ENCODE measurements at regions not wholly inside any gene's neighbourhood (a gene's known extent, or its start where the extent isn't known, plus 50 kb on each side); places are given as distances from the start of the nearest gene placed in this dataset.
"Not testable (repeated sequence)": the region's sequence is repeated elsewhere in the genome, so short reads cannot be mapped to it uniquely, and the experiment has no call there.

DNA sequence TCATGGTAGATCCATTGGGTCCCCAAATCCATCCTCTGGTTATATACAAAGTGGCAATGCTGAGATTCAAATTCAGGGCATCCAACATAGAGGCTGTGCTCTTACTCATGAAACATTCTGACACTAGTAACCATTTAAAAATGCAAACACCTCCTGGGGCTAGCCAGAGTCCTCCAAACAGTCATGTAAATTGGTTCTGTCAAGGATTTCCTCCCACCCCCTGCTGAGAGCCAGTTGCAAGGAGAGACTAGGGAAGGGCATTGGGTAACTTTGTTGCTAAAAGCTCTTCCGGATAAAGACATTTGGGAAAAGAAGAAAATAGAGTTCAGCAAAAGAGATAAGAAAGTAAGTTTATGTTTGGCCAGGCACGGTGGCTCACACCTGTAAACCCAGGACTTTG lies 58.3 kb downstream of the ART5 start:
- H3K4me3 Mint-ChIP-seq; H3K4me1 Mint-ChIP-seq; ATAC-seq (ENCODE audit: low read depth); H3K9me3 Mint-ChIP-seq; H3K36me3 Mint-ChIP-seq; H3K27ac Mint-ChIP-seq; DNase-seq (ENCODE audit: low spot score in 2 of 2): not testable (repeated sequence)
- peaks cover 24% of the 10 kb centered on the region for H3K27me3 Mint-ChIP-seq

- ATAC-seq (ENCODE audit: low read depth); H3K4me1 Mint-ChIP-seq; H3K27ac Mint-ChIP-seq; H3K9me3 Mint-ChIP-seq; H3K36me3 Mint-ChIP-seq; DNase-seq (ENCODE audit: low spot score in 2 of 2): not testable (repeated sequence)
- H3K27me3 Mint-ChIP-seq, result peaks cover 26% of the 10 kb centered on the region
- peak overlapping the region; percentile 71 for H3K4me3 Mint-ChIP-seq
Observed at GRCh38 chr11:3581389-3581725, 60.4 kb downstream of the ART5 start.

DNA sequence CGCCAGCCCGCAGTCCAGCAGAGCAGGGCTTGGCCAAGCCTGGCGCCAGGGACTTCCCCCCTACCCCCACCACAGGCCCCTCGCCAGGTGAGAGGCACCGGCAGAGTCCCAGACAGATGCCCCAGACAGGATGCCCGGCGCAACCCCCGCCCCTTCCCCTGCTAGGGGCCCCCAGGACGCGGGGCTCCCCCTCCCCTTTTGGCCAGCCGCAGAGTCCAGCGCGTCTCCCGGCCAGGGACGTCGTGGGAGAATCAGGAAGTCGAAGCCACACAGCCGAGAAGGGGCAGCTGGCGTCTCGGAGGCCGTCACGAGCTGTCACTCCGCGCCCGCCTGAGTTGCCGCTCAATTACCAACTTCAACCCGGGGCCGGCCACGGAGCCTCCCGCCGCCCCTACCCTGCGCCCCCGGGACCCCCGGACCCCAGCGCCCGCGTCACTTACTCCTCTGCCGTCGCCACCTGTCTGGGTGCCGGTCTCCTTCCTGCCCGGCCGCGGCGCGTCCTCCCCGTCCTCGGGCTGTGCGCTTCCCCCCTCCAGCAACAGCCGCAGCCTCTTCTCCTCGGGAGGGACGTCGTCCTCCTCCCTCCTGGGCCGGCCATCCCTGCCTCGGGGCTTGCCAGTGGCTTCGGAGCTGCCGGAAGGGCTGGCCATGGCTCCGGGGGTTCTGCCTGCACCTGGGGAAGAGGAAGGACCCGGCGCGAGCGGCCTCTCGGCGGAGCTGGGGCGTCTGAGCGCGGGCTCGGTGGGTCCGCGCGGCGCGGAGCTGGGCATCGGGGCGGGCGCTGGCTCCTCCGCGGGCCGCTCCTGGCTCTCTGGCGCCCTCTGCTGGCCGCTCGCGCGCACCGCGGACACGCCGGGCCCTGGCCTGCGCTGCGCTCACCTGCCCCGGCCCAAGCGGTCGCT lies 61.1 kb downstream of the ART5 start:
- ATAC-seq (ENCODE audit: low read depth), result peak; percentile 44
- Mint-ChIP-seq H3K4me3 (peak overlapping the region; percentile 58), H3K27me3 (peaks cover 29% of the 10 kb centered on the region)
- DNase-seq (ENCODE audit: low spot score in 2 of 2), result peak; percentile 62 to 75
- H3K27ac Mint-ChIP-seq, H3K9me3 Mint-ChIP-seq, H3K4me1 Mint-ChIP-seq, H3K36me3 Mint-ChIP-seq: not testable (repeated sequence)

- H3K9me3 Mint-ChIP-seq; H3K27ac Mint-ChIP-seq; H3K36me3 Mint-ChIP-seq; H3K4me1 Mint-ChIP-seq; ATAC-seq (ENCODE audit: low read depth); DNase-seq (ENCODE audit: low spot score in 2 of 2): not testable (repeated sequence)
- H3K4me3 Mint-ChIP-seq, result peak overlapping the region; percentile 67
- H3K27me3 Mint-ChIP-seq, result peaks cover 31% of the 10 kb centered on the region
Observed at GRCh38 chr11:3579600-3580459, 62.0 kb downstream of the ART5 start.

DNA sequence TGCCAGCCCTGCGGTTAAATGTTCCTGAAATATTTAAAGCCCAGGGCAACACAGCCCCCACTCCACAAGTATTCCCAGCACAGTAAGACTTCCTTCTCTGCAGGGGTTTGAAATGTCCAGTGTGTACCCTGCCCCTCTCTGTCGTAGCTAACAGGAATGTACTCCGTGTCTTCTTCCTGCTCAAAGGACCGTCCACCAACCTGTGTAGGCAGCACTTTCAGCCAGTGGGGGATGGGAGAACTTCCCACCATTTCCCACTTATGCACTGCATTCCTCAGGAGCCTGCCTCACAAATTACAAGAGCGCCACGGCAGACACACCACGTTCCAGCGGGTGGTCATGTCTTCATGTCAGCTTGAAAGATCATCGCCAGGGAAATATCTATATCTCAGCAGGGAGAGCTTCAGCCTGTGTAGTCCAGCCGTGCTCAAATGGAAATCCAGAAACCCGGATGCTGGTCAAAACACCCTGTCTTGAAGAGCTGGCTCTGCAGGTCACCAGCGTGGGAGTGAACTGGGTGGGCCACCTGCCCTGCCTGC lies 65.7 kb downstream of the ART5 start:
- not testable (repeated sequence) for DNase-seq (ENCODE audit: low spot score in 2 of 2); H3K4me1 Mint-ChIP-seq; ATAC-seq (ENCODE audit: low read depth); H3K4me3 Mint-ChIP-seq; H3K27ac Mint-ChIP-seq; H3K9me3 Mint-ChIP-seq; H3K36me3 Mint-ChIP-seq
- peaks cover 17% of the 10 kb centered on the region for H3K27me3 Mint-ChIP-seq

DNA sequence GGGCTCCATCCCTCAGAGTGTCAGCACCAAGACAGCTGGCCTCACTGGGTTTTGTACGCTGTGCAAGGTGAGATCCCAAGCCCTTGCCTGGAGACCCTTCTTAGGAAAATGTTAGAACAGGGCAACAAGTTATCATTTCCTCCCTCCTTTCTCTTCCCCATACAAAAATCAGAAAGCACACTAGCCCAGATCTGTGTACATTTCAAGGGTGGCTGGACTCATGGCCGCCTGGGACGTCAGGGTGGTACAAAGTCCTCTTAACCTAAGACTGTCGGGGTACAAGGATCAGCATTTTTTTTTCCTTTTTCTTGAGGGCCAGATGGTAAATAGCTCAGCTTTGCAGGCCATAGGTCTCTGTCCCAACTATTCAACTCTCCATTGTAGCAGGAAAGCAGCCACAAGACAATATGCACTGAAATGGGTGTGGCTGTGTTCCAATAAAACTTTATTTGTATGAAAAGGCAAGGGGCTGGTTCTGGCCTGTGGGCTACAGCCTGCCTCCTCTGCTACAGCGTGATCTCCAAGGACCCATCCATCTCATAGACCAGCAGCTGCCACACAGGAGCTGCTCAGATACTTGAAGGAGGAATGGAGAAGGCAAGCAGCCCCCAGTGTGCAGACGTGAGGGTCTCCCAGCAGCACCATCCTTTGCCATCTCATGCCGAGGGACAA lies 68.7 kb downstream of the ART5 start:
- not testable (repeated sequence) for H3K4me3 Mint-ChIP-seq; ATAC-seq (ENCODE audit: low read depth); H3K4me1 Mint-ChIP-seq; H3K36me3 Mint-ChIP-seq; H3K27ac Mint-ChIP-seq; H3K27me3 Mint-ChIP-seq; H3K9me3 Mint-ChIP-seq; DNase-seq (ENCODE audit: low spot score in 2 of 2)

DNA sequence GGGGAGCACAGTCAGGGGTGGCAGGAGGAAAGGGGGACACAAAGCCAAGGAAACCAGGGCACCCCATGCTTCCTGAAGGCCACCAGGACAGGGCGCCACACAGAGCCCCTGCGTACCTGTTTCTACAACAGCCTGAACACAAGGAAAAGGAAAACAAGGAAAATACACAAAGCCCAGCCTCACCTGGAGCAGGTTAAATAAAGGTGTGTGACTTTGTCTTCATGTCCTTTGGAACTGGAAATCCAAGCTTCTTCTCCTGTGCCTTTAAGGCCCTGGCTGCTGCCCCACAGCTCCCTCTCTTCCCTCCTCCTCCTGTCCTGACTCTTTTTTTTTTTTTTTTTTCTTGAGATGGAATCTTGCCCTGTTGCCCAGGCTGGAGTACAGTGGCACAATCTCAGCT lies 70.0 kb downstream of the ART5 start:
- H3K9me3 Mint-ChIP-seq; H3K4me3 Mint-ChIP-seq; ATAC-seq (ENCODE audit: low read depth); DNase-seq (ENCODE audit: low spot score in 2 of 2); H3K27ac Mint-ChIP-seq; H3K4me1 Mint-ChIP-seq; H3K36me3 Mint-ChIP-seq: not testable (repeated sequence)
- H3K27me3 Mint-ChIP-seq, result peaks cover 11% of the 10 kb centered on the region

GRCh38 chr11:3565838-3566237 lies 76.0 kb downstream of the ART5 start:
- not testable (repeated sequence) for H3K4me3 Mint-ChIP-seq; DNase-seq (ENCODE audit: low spot score in 2 of 2); H3K36me3 Mint-ChIP-seq; ATAC-seq (ENCODE audit: low read depth); H3K27ac Mint-ChIP-seq; H3K4me1 Mint-ChIP-seq; H3K9me3 Mint-ChIP-seq
- H3K27me3 Mint-ChIP-seq, result peaks cover 13% of the 10 kb centered on the region

DNA sequence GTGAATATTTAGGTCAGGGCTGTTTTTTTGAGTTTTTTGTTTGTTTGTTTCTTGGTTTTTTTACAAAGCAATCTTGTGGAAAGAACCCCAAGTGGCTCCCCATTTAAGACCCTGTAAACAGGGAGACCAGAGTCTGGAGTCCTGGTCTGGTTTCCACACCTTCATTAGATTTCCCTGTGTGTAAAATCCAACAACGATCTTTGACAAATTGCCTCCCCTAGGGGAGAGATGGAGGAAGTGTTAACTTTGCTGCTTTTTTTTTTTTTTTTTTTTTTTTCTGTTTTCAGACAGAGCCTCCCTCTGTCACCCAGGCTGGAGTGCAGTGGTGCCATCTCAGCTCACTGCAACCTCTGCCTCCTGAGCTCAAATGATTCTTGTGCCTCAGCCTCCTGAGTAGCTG lies 77.4 kb downstream of the ART5 start:
- not testable (repeated sequence) for H3K4me3 Mint-ChIP-seq; H3K4me1 Mint-ChIP-seq; H3K9me3 Mint-ChIP-seq; ATAC-seq (ENCODE audit: low read depth); H3K27ac Mint-ChIP-seq; H3K36me3 Mint-ChIP-seq; DNase-seq (ENCODE audit: low spot score in 2 of 2)
- H3K27me3 Mint-ChIP-seq, result peaks cover 13% of the 10 kb centered on the region

DNA sequence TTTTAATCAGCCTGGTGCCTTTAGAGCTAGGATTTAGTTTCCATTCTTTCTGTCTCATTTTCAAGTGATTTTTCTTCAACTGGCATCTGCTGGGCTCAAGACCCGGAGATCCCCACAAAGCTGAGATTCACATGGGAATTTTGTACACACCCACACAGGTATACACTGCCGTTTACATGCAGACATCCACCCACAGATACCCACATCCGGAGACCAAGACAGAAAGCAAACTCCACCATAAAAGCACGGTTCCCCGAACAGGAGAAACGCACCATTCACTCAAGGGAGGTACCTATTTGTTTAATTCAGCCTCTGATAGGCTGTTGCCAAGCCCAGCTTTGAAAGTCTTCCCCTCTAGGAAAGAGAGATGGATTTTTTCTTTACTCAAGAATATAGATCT lies 87.2 kb downstream of the ART5 start:
- not testable (repeated sequence) for H3K27ac Mint-ChIP-seq; H3K4me3 Mint-ChIP-seq; DNase-seq (ENCODE audit: low spot score in 2 of 2); H3K4me1 Mint-ChIP-seq; H3K36me3 Mint-ChIP-seq; H3K9me3 Mint-ChIP-seq; ATAC-seq (ENCODE audit: low read depth)
- H3K27me3 Mint-ChIP-seq, result peaks cover 11% of the 10 kb centered on the region

GRCh38 chr11:3544990-3545389 lies 96.8 kb downstream of the ART5 start:
- H3K4me1 Mint-ChIP-seq; H3K27me3 Mint-ChIP-seq; H3K36me3 Mint-ChIP-seq; H3K9me3 Mint-ChIP-seq; DNase-seq (ENCODE audit: low spot score in 2 of 2); ATAC-seq (ENCODE audit: low read depth); H3K27ac Mint-ChIP-seq: not testable (repeated sequence)
- H3K4me3 Mint-ChIP-seq, result peak overlapping the region; percentile 4

GRCh38 chr11:3538220-3538619 lies 103.6 kb downstream of the ART5 start:
- not testable (repeated sequence) for H3K27me3 Mint-ChIP-seq; H3K27ac Mint-ChIP-seq; H3K36me3 Mint-ChIP-seq; DNase-seq (ENCODE audit: low spot score in 2 of 2); H3K4me3 Mint-ChIP-seq; H3K4me1 Mint-ChIP-seq; ATAC-seq (ENCODE audit: low read depth)
- peaks cover 14% of the 10 kb centered on the region for H3K9me3 Mint-ChIP-seq

- peaks cover 14% of the 10 kb centered on the region for H3K9me3 Mint-ChIP-seq
Observed at GRCh38 chr11:3537254-3537653, 104.5 kb downstream of the ART5 start.

DNA sequence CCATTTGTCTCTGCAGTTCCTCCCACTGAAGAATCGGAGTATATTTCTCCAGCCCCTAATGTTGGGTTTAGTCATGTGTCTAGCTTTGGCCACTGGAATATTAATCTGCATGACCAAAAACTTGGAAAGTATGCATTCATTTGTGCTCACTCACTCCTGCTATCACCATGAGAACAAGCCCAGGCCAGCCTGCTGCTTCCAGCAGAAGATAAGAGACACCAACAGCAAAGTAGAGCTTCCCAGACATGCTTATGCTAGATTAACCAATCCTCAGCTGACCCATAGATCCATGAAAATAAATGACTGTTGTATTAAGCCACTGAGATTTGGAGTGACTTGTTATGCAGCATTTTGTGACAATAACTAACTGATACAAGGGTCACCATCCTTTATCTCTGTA lies 108.8 kb downstream of the ART5 start:
- H3K36me3 Mint-ChIP-seq; H3K9me3 Mint-ChIP-seq; H3K4me3 Mint-ChIP-seq; H3K27me3 Mint-ChIP-seq; DNase-seq (ENCODE audit: low spot score in 2 of 2); H3K4me1 Mint-ChIP-seq; H3K27ac Mint-ChIP-seq; ATAC-seq (ENCODE audit: low read depth): not testable (repeated sequence)

More at GRCh38 chr11:3537254-3537653, 104.5 kb downstream of the ART5 start:
- H3K27me3 Mint-ChIP-seq; H3K27ac Mint-ChIP-seq; H3K4me3 Mint-ChIP-seq; DNase-seq (ENCODE audit: low spot score in 2 of 2); H3K4me1 Mint-ChIP-seq; H3K36me3 Mint-ChIP-seq; ATAC-seq (ENCODE audit: low read depth): not testable (repeated sequence)

All from memory B cell (primary cell).